OCI-LY3 (cell line): ENCODE measurements at regions not wholly inside any gene's neighbourhood (a gene's known extent, or its start where the extent isn't known, plus 50 kb on each side); places are given as distances from the start of the nearest gene placed in this dataset.

Experiments
- H2AFZ ChIP-seq: fragments of 200-600, 300-600 bp; shearing (Covaris generic); 2 replicates; pipeline ENCODE4 v1.6.0; 2014; ENCODE audit warnings: antibody characterized with exemption, low read depth, low read length
- H3K27ac ChIP-seq: fragments of 200-600, 300-600 bp; sonication (generic); 2 replicates; pipeline ENCODE4 v1.5.1; 2014; ENCODE audit warnings: mild to moderate bottlenecking, low read length, moderate library complexity, mixed read lengths
- H3K27me3 ChIP-seq: fragments of 200-600, 300-600 bp; sonication (generic); 2 replicates; pipeline ENCODE4 v1.6.1; 2014; ENCODE audit warnings: low read depth, low read length, mixed read lengths
- H3K36me3 ChIP-seq: fragments of 200-600, 300-600 bp; sonication (generic); replicated peaks from 2 replicates; pipeline ENCODE3; 2014; ENCODE audit warnings: low read depth, low read length, mixed read lengths
- H3K4me1 ChIP-seq: fragments of 300-600, 200-600 bp; sonication (generic); 2 replicates; pipeline ENCODE4 v1.6.1; 2014; ENCODE audit warnings: low read length, mixed read lengths
- H3K4me2 ChIP-seq: fragments of 200-600, 300-600 bp; sonication (generic); 2 replicates; pipeline ENCODE4 v1.6.1; 2014; ENCODE audit warnings: low read length, mixed read lengths
- H3K4me3 ChIP-seq: fragments of 300-600, 200-600 bp; sonication (generic); 2 replicates; pipeline ENCODE4 v1.5.1; 2014; ENCODE audit warnings: antibody characterized with exemption, mild to moderate bottlenecking, low read length, moderate library complexity
- H3K79me2 ChIP-seq: fragments of 300-600, 200-600 bp; shearing (Covaris generic); 2 replicates; pipeline ENCODE4 v1.6.1; 2014; ENCODE audit warnings: mild to moderate bottlenecking, low read length, mixed read lengths
- H3K9ac ChIP-seq: fragments of 300-600, 200-600 bp; shearing (Covaris generic); 2 replicates; pipeline ENCODE4 v1.6.0; 2014; ENCODE audit warnings: mild to moderate bottlenecking, low read length, moderate library complexity
- H3K9me3 ChIP-seq: fragments of 200-600, 300-600 bp; shearing (Covaris generic); 2 replicates; pipeline ENCODE4 v1.6.1; 2014; ENCODE audit warnings: low read length, mixed read lengths; ENCODE audit not compliant: insufficient read depth
- H4K20me1 ChIP-seq: fragments of 200-600, 300-600 bp; sonication (generic); 2 replicates; pipeline ENCODE4 v1.6.1; 2016; ENCODE audit warnings: low read length, mixed read lengths; ENCODE audit not compliant: insufficient read depth
- EZH2phosphoT487 ChIP-seq: fragments of 200-600 bp; shearing (Covaris generic); IDR thresholded peaks from 2 replicates; pipeline ENCODE4 v1.6.1; 2018; ENCODE audit warnings: antibody characterized with exemption, mixed run types, low read depth
- TF ChIP-seq, protein P1 (sequence below): fragments of 200-600, 300-600 bp; sonication (generic); IDR thresholded peaks from 2 replicates; pipeline ENCODE4 v1.5.1; 2014; ENCODE audit warnings: antibody characterized with exemption, low read length, low read depth

- no peak overlapping the region for H2AFZ ChIP-seq
- H3K27me3 ChIP-seq = no peaks in the 10 kb centered on the region
- no peak overlapping the region for H3K27ac ChIP-seq
- H3K79me2 ChIP-seq = no peaks in the 10 kb centered on the region
- H3K4me2 ChIP-seq = no peak overlapping the region
- H3K9ac ChIP-seq = no peak overlapping the region
- no peaks in the 10 kb centered on the region for H3K9me3 ChIP-seq
- no peaks in the 10 kb centered on the region for H3K36me3 ChIP-seq
- no peak overlapping the region for H3K4me3 ChIP-seq
- H3K4me1 ChIP-seq = no peaks in the 10 kb centered on the region
- TF ChIP-seq EZH2phosphoT487 = no peak
- TF ChIP-seq, protein P1, sequence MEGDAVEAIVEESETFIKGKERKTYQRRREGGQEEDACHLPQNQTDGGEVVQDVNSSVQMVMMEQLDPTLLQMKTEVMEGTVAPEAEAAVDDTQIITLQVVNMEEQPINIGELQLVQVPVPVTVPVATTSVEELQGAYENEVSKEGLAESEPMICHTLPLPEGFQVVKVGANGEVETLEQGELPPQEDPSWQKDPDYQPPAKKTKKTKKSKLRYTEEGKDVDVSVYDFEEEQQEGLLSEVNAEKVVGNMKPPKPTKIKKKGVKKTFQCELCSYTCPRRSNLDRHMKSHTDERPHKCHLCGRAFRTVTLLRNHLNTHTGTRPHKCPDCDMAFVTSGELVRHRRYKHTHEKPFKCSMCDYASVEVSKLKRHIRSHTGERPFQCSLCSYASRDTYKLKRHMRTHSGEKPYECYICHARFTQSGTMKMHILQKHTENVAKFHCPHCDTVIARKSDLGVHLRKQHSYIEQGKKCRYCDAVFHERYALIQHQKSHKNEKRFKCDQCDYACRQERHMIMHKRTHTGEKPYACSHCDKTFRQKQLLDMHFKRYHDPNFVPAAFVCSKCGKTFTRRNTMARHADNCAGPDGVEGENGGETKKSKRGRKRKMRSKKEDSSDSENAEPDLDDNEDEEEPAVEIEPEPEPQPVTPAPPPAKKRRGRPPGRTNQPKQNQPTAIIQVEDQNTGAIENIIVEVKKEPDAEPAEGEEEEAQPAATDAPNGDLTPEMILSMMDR = no peak
- H4K20me1 ChIP-seq = no peaks in the 10 kb centered on the region
Observed at GRCh38 chr3:83514130-83514914, 1444.5 kb upstream of the CADM2 start.

DNA sequence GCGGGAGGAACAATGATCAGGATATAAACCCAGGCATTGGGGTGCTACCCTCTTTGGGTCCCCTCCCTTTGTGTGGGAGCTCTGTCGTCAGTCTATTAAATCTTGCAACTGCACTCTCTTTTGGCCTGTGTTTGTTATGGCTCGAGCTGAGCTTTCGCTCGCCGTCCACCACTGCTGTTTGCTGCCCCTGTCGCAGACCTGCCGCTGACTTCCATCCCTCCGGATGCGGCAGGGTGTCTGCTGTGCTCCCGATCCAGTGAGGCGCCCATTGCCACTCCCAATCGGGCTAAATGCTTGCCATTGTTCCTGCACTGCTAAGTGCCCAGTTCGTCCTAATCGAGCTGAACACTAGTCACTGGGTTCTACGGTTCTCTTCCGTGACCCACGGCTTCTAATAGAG is 1443.7 kb upstream of the CADM2 start:
- Histone ChIP-seq H3K27me3 (no peaks in the 10 kb centered on the region), H4K20me1 (no peaks in the 10 kb centered on the region), H3K27ac (no peak overlapping the region), H3K79me2 (no peaks in the 10 kb centered on the region), H3K9me3 (no peaks in the 10 kb centered on the region), H3K9ac (no peak overlapping the region), H3K4me1 (no peaks in the 10 kb centered on the region), H3K4me3 (no peak overlapping the region), H3K36me3 (no peaks in the 10 kb centered on the region), H3K4me2 (no peak overlapping the region), H2AFZ (no peak overlapping the region)
- TF ChIP-seq, protein P1 = no peak
- no peak for TF ChIP-seq EZH2phosphoT487

DNA sequence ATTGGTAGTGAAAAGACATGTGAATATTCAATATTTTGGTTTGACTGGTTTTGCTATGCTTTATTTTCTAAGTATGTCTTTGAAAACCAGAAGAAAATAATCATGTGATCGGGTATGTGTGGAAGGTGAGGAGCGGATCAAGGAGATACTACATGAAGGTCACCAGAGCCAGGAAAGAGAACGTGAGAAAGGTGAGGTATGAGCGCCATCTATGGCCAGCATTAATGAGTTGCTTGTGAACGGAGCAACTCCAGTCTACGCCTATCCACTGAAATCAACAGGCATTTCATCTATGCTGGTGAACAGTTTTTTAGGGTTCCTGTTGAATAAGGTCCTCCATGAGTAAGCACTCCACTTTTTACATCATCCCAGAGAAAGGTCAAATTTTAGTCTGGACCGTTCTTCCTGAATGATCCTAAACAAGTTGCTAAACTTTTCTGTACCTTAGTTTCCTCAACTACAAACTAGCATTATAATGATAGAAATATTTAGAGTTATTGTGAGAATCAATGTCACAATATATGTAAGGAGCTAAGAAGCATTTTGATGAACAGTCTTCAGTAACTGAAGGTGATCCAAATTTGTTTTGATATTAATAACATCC is 1435.2 kb upstream of the CADM2 start:
- Histone ChIP-seq H2AFZ (0 out of 2 replicates have a peak overlapping the region, but pooled peaks have one; percentile 64), H3K36me3 (no peaks in the 10 kb centered on the region), H4K20me1 (no peaks in the 10 kb centered on the region), H3K4me2 (peak overlapping the region; percentile 50), H3K9me3 (no peaks in the 10 kb centered on the region), H3K27ac (no peak overlapping the region), H3K4me3 (no peak overlapping the region), H3K9ac (no peak overlapping the region), H3K27me3 (no peaks in the 10 kb centered on the region), H3K4me1 (peaks cover 7% of the 10 kb centered on the region; the same call in 1 of the 2 replicates), H3K79me2 (no peaks in the 10 kb centered on the region)
- TF ChIP-seq, protein P1 = peak; percentile 90
- no peak for TF ChIP-seq EZH2phosphoT487

- Histone ChIP-seq H3K9ac (no peak overlapping the region), H3K27me3 (no peaks in the 10 kb centered on the region), H3K27ac (no peak overlapping the region), H3K4me1 (peaks cover 7% of the 10 kb centered on the region; the same call in 1 of the 2 replicates), H3K4me3 (no peak overlapping the region), H3K9me3 (no peaks in the 10 kb centered on the region), H4K20me1 (no peaks in the 10 kb centered on the region), H3K4me2 (peak overlapping the region; percentile 29), H3K36me3 (no peaks in the 10 kb centered on the region), H2AFZ (peak overlapping the region; percentile 78), H3K79me2 (no peaks in the 10 kb centered on the region)
- TF ChIP-seq, protein P1 = no peak
- TF ChIP-seq EZH2phosphoT487 = no peak
Observed at GRCh38 chr3:83524901-83525300, 1433.9 kb upstream of the CADM2 start.
